ENCODE measurements at regions not wholly inside any gene's neighbourhood (a gene's known extent, or its start where the extent isn't known, plus 50 kb on each side); places are given as distances from the start of the nearest gene placed in this dataset.

- DNase-seq (ENCODE audit: low read depth) = no peak
- H3K4me3 ChIP-seq (ENCODE audit: low read depth, low read length) = no peak overlapping the region
- no peak for TF ChIP-seq CTCF (IDR thresholded peaks at IDR 0.05; ENCODE audit: insufficient read depth, low read depth, low read length, missing control alignments)
These were observed 104.2 kb upstream of the ELL2 start for GRCh38 chr5:96065685-96066385.

- no peak overlapping the region for H3K4me3 ChIP-seq (ENCODE audit: low read depth, low read length)
- DNase-seq (ENCODE audit: low read depth) = no peak
- no peak for TF ChIP-seq CTCF (IDR thresholded peaks at IDR 0.05; ENCODE audit: insufficient read depth, low read depth, low read length, missing control alignments)
These were observed 103.2 kb upstream of the ELL2 start for GRCh38 chr5:96064877-96065276.

- TF ChIP-seq CTCF (IDR thresholded peaks at IDR 0.05; ENCODE audit: insufficient read depth, low read depth, low read length, missing control alignments) = no peak
- DNase-seq (ENCODE audit: low read depth) = no peak
These were observed 101.2 kb upstream of the ELL2 start for GRCh38 chr5:96062836-96063235.

GRCh38 chr5:96058084-96058483, 96.4 kb upstream of the ELL2 start:
- TF ChIP-seq CTCF (IDR thresholded peaks at IDR 0.05; ENCODE audit: insufficient read depth, low read depth, low read length, missing control alignments) = no peak

More at GRCh38 chr5:96062836-96063235, 101.2 kb upstream of the ELL2 start:
- no peak overlapping the region for H3K4me3 ChIP-seq (ENCODE audit: low read depth, low read length)

GRCh38 chr5:96054311-96055030, 92.8 kb upstream of the ELL2 start:
- no peak for TF ChIP-seq CTCF (IDR thresholded peaks at IDR 0.05; ENCODE audit: insufficient read depth, low read depth, low read length, missing control alignments)
- no peak for DNase-seq (ENCODE audit: low read depth)
- no peak overlapping the region for H3K4me3 ChIP-seq (ENCODE audit: low read depth, low read length)

More at GRCh38 chr5:96058084-96058483, 96.4 kb upstream of the ELL2 start:
- no peak for DNase-seq (ENCODE audit: low read depth)
- H3K4me3 ChIP-seq (ENCODE audit: low read depth, low read length) = no peak overlapping the region

- no peak for TF ChIP-seq CTCF (IDR thresholded peaks at IDR 0.05; ENCODE audit: insufficient read depth, low read depth, low read length, missing control alignments)
- DNase-seq (ENCODE audit: low read depth) = no peak
These were observed 91.5 kb upstream of the ELL2 start for GRCh38 chr5:96053063-96053735.

More at GRCh38 chr5:96053063-96053735, 91.5 kb upstream of the ELL2 start:
- no peak overlapping the region for H3K4me3 ChIP-seq (ENCODE audit: low read depth, low read length)
